GM13976 (cell line): ENCODE measurements at regions not wholly inside any gene's neighbourhood (a gene's known extent, or its start where the extent isn't known, plus 50 kb on each side); places are given as distances from the start of the nearest gene placed in this dataset.

Experiments
- DNase-seq: peaks from one replicate; pipeline ENCODE4 v3.0.0; 2012; ENCODE audit warnings: low spot score
- in situ Hi-C: fragments of 300-500 bp; cut with MboI; formaldehyde crosslinking; loops from one replicate; pipeline ENCODE4 v1.12.0; 2022; ENCODE audit warnings: low sequenced_read_pairs, mixed read lengths, inconsistent platforms; ENCODE audit not compliant: unreplicated experiment
- TF ChIP-seq, protein P1 (sequence below): IDR thresholded peaks from 2 replicates; pipeline ENCODE4 v1.5.1; 2012; ENCODE audit warnings: borderline replicate concordance, mild to moderate bottlenecking; ENCODE audit not compliant: insufficient read depth; ENCODE audit errors: extremely low read depth, missing control alignments, control extremely low read depth

- no peak for DNase-seq
These were observed 219.3 kb downstream of the WDR11 start for GRCh38 chr10:121070275-121071070.

DNA sequence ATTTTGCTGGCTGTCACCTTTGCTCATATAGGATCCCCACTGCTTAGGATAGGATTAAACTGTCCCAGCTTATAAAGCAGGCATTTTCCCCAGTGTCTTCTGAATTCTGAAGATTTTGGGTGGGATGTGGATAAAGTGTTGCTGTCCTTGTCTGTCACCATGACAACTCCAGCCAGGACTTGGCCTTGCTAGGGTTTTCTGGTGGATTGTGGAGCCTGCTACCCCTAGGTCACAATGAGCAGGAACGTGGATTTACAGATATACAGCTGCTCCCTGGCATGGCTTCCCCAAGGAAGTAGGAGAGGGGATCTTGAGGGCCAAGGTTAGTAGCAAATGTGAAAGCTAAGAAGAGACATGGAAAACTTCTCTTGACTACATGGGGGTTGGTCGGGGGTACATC is 220.7 kb downstream of the WDR11 start:
- no peak for DNase-seq
- TF ChIP-seq, protein P1, sequence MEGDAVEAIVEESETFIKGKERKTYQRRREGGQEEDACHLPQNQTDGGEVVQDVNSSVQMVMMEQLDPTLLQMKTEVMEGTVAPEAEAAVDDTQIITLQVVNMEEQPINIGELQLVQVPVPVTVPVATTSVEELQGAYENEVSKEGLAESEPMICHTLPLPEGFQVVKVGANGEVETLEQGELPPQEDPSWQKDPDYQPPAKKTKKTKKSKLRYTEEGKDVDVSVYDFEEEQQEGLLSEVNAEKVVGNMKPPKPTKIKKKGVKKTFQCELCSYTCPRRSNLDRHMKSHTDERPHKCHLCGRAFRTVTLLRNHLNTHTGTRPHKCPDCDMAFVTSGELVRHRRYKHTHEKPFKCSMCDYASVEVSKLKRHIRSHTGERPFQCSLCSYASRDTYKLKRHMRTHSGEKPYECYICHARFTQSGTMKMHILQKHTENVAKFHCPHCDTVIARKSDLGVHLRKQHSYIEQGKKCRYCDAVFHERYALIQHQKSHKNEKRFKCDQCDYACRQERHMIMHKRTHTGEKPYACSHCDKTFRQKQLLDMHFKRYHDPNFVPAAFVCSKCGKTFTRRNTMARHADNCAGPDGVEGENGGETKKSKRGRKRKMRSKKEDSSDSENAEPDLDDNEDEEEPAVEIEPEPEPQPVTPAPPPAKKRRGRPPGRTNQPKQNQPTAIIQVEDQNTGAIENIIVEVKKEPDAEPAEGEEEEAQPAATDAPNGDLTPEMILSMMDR: no peak
- in situ Hi-C loops: no loop called here

More at GRCh38 chr10:121070275-121071070, 219.3 kb downstream of the WDR11 start:
- in situ Hi-C loops: no loop called here
- TF ChIP-seq, protein P1: peak; percentile 17

GRCh38 chr10:121073728-121074127 is 222.6 kb downstream of the WDR11 start:
- in situ Hi-C loops: no loop called here
- DNase-seq: no peak
- TF ChIP-seq, protein P1: no peak

DNA sequence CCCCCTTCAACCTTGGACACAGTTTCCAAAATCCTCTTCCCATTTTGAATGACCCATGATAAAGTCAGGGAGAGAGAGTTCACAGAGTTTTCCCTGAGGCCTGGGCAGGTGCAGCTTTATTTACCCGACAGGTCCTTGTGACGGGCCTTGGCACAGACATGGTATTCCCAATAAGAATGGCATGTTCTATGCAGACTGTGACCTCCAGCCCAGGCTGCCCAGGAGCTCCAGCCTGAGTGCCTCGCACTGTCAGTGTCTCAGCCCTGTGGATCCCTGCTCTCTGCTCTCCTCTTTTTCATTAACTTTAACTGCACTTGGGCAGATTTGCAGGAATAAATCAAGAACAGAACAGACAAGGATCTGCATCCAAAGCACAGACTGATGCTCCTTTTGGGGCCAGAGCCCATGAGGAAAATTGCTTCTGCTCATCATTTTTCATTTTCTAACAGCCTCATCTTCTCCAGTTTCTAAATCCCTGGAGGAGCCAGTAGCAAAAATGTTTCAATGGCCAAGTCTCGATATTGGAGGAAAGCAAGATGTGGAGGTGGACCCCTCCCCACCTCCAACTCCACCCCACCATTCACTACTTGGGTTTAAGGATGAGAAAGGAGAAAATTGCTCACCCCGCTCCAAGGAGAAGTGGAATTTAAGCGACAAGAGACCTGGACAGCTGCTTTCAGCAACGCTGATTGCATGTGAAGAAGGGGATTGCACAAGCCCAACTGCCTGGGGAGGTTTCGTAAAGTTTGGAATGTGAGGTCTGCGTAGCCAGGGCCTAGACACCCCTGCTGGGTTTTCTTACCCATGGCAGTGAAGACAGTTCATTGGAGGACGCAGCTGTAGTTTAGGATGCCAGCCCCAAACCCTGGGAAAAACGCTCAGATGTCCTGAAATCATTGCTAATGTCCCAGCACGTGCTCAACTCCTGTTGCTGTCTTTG is 225.9 kb downstream of the WDR11 start:
- TF ChIP-seq, protein P1: no peak
- no peak for DNase-seq
- in situ Hi-C loops: no loop called here

GRCh38 chr10:121078036-121078435 is 226.9 kb downstream of the WDR11 start:
- DNase-seq: no peak
- TF ChIP-seq, protein P1: no peak
- in situ Hi-C loops: no loop called here

DNA sequence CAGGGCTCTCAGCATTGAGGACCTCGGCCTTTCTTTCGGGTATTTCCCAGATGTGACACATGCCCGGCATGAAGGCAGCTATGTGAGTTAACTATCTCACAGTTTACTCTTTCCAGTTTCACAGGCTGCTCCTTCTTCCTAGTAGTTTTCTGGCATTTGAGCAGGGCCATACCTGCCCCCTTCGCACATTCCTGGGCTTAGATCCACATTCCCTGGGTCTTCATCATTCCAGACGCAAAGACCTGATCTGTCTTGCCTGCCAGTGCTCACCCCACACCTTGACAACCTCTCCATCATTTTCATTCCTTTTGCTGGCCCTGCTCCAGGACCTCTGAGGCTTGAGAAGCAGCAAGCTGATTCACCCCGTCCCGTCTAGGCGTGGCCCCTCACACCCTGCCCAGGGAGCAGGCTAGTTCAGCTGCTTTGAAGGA is 227.5 kb downstream of the WDR11 start:
- DNase-seq: no peak
- TF ChIP-seq, protein P1: no peak
- in situ Hi-C loops: no loop called here
